ENCODE measurements at regions not wholly inside any gene's neighbourhood (a gene's known extent, or its start where the extent isn't known, plus 50 kb on each side); places are given as distances from the start of the nearest gene placed in this dataset.

- TF ChIP-seq CTCF (IDR thresholded peaks at IDR 0.05) (no peak), ZFX (IDR thresholded peaks at IDR 0.05; ENCODE audit: borderline replicate concordance) (no peak)
Observed at GRCh38 chr14:40616579-40616978, 990.1 kb upstream of the LRFN5 start.

Measured in 22Rv1 (cell line).